Midbrain (tissue), 1 donor: ENCODE measurements at regions not wholly inside any gene's neighbourhood (a gene's known extent, or its start where the extent isn't known, plus 50 kb on each side); places are given as distances from the start of the nearest gene placed in this dataset.

Experiments
- DNase-seq: peaks from one replicate; lab custom pipeline; 2025; lab: John Stamatoyannopoulos, UW

GRCh38 chr18:11322006-11322405 is 172.6 kb upstream of the PIEZO2 start:
- DNase-seq, result no peak

GRCh38 chr18:11320986-11321385 is 171.6 kb upstream of the PIEZO2 start:
- no peak for DNase-seq

- no peak for DNase-seq
Measured at GRCh38 chr18:11316546-11316945, 167.2 kb upstream of the PIEZO2 start.

- DNase-seq, result peak; percentile 27
Measured at GRCh38 chr18:11310476-11311086, 161.2 kb upstream of the PIEZO2 start.

GRCh38 chr18:11309172-11309571 is 159.8 kb upstream of the PIEZO2 start:
- no peak for DNase-seq

- DNase-seq, result no peak
Measured at GRCh38 chr18:11308499-11308898, 159.1 kb upstream of the PIEZO2 start.

- no peak for DNase-seq
Measured at GRCh38 chr18:11307716-11308115, 158.3 kb upstream of the PIEZO2 start.

GRCh38 chr18:11305507-11305906 is 156.1 kb upstream of the PIEZO2 start:
- DNase-seq, result no peak

GRCh38 chr18:11304928-11305327 is 155.6 kb upstream of the PIEZO2 start:
- no peak for DNase-seq

- DNase-seq, result no peak
Measured at GRCh38 chr18:11296946-11297345, 147.6 kb upstream of the PIEZO2 start.

GRCh38 chr18:11293794-11294193 is 144.4 kb upstream of the PIEZO2 start:
- no peak for DNase-seq

GRCh38 chr18:11290786-11291185 is 141.4 kb upstream of the PIEZO2 start:
- DNase-seq, result no peak

- no peak for DNase-seq
Measured at GRCh38 chr18:11289248-11289647, 139.9 kb upstream of the PIEZO2 start.

- no peak for DNase-seq
Measured at GRCh38 chr18:11288401-11288800, 139.0 kb upstream of the PIEZO2 start.

- no peak for DNase-seq
Measured at GRCh38 chr18:11286431-11286830, 137.1 kb upstream of the PIEZO2 start.

- no peak for DNase-seq
Measured at GRCh38 chr18:11284811-11285210, 135.4 kb upstream of the PIEZO2 start.

- no peak for DNase-seq
Measured at GRCh38 chr18:11284349-11284748, 135.0 kb upstream of the PIEZO2 start.

- DNase-seq, result no peak
Measured at GRCh38 chr18:11283479-11284161, 134.3 kb upstream of the PIEZO2 start.

GRCh38 chr18:11279461-11279860 is 130.1 kb upstream of the PIEZO2 start:
- no peak for DNase-seq

- no peak for DNase-seq
Measured at GRCh38 chr18:11276678-11277077, 127.3 kb upstream of the PIEZO2 start.

- DNase-seq, result no peak
Measured at GRCh38 chr18:11274144-11274794, 124.9 kb upstream of the PIEZO2 start.

GRCh38 chr18:11272516-11272915 is 123.1 kb upstream of the PIEZO2 start:
- no peak for DNase-seq

- no peak for DNase-seq
Measured at GRCh38 chr18:11271954-11272353, 122.6 kb upstream of the PIEZO2 start.
